Gastroesophageal sphincter (tissue), 3 donors: ENCODE measurements at regions not wholly inside any gene's neighbourhood (a gene's known extent, or its start where the extent isn't known, plus 50 kb on each side); places are given as distances from the start of the nearest gene placed in this dataset.
"Not testable (repeated sequence)": the region's sequence is repeated elsewhere in the genome, so short reads cannot be mapped to it uniquely, and the experiment has no call there.

Source experiments
- EP300 ChIP-seq: sonication (generic); formaldehyde crosslinking; IDR thresholded peaks from one replicate; pipeline ENCODE4 v1.6.1; 2017; ENCODE audit warnings: antibody characterized with exemption, mild to moderate bottlenecking
- POLR2A ChIP-seq, 2 donors: fragments of 450-650 bp; IDR thresholded peaks; one replicate each; pipeline ENCODE4 v1.6.1; 2017; ENCODE audit warnings: antibody characterized with exemption in 2 of 2, mild to moderate bottlenecking in 2 of 2, moderate library complexity in 1 of 2
- POLR2AphosphoS5 ChIP-seq: sonication (generic); formaldehyde crosslinking; IDR thresholded peaks from one replicate; pipeline ENCODE4 v1.6.1; 2017; ENCODE audit warnings: antibody characterized with exemption
- TF ChIP-seq, protein P1 (sequence below), 4 experiments: fragments of 200-600 bp in 2 of 4; fragments of 450-650 bp in 2 of 4; sonication (generic) in 1 of 4; IDR thresholded peaks; one replicate each; pipeline ENCODE4 v1.5.1; 2017 to 2019; ENCODE audit warnings: antibody characterized with exemption in 4 of 4, mild to moderate bottlenecking in 2 of 4, moderate library complexity in 2 of 4

DNA sequence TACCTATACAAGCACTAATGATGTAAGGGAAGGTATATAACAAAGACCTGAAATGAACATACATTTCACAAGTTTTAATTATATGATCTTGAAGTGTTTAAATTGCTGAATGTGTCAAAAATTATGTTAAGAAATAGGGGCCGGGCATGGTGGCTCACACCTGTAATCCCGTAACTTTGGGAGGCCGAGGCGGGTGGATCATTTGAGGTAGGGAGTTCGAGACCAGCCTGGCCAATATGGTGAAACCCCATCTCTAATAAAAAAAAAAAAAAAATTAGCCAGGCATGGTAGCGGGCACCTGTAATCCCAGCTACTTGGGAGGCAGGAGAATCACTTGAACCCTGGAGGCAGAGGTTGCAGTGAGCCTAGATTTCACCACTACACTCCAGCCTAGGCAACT, 537.4 kb upstream of the STEAP1 start:
- TF ChIP-seq POLR2AphosphoS5; POLR2A (IDR thresholded peaks at IDR 0.05); EP300: not testable (repeated sequence)
- TF ChIP-seq, protein P1, sequence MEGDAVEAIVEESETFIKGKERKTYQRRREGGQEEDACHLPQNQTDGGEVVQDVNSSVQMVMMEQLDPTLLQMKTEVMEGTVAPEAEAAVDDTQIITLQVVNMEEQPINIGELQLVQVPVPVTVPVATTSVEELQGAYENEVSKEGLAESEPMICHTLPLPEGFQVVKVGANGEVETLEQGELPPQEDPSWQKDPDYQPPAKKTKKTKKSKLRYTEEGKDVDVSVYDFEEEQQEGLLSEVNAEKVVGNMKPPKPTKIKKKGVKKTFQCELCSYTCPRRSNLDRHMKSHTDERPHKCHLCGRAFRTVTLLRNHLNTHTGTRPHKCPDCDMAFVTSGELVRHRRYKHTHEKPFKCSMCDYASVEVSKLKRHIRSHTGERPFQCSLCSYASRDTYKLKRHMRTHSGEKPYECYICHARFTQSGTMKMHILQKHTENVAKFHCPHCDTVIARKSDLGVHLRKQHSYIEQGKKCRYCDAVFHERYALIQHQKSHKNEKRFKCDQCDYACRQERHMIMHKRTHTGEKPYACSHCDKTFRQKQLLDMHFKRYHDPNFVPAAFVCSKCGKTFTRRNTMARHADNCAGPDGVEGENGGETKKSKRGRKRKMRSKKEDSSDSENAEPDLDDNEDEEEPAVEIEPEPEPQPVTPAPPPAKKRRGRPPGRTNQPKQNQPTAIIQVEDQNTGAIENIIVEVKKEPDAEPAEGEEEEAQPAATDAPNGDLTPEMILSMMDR (IDR thresholded peaks at IDR 0.05): not testable (repeated sequence)
